GM12878 (cell line): ENCODE measurements at regions not wholly inside any gene's neighbourhood (a gene's known extent, or its start where the extent isn't known, plus 50 kb on each side); places are given as distances from the start of the nearest gene placed in this dataset.

Experiments used
- ATAC-seq: fragments of 200-7000 bp; cut with Tn5 transposase; 3 replicates; pipeline ENCODE4 v1.9.1; 2020; ENCODE audit warnings: mild to moderate bottlenecking, moderate library complexity
- BruUV-seq: library from RNA; stranded (reverse); fragments of 400-500 nt; replicated peaks from 2 replicates; lab custom pipeline; 2021; lab: Mats Ljungman, UMichigan
- CTCF ChIA-PET: fragments of 300-600 bp; sonication (Branson Sonifier 250); formaldehyde crosslinking; extraction: SDS; loops from one replicate; lab custom pipeline; 2021; ENCODE audit warnings: inconsistent platforms; lab: Yijun Ruan, JAX
- POLR2A ChIA-PET: fragments of 350-600 bp; formaldehyde crosslinking; extraction: SDS; loops from one replicate; lab custom pipeline; 2021; ENCODE audit warnings: inconsistent platforms; lab: Charles Lee
- RAD21 ChIA-PET: fragments of 300-600 bp; sonication (Branson Sonifier 250); formaldehyde crosslinking; loops from one replicate; lab custom pipeline; 2023; ENCODE audit warnings: antibody characterized with exemption; ENCODE audit not compliant: unreplicated experiment; lab: Charles Lee
- SMC1A ChIA-PET: fragments of 300-600 bp; sonication (Branson Sonifier 250); formaldehyde crosslinking; loops from one replicate; lab custom pipeline; 2023; ENCODE audit not compliant: unreplicated experiment, uncharacterized antibody; lab: Charles Lee
- DNase-seq: peaks from one replicate; pipeline ENCODE4 v3.0.0-alpha.2; 2011; ENCODE audit warnings: low read depth, low spot score
- FAIRE-seq: peaks from 3 replicates; lab custom pipeline; 2011; peaks lifted over from hg19 to GRCh38; lab: Jason Lieb, UNC
- H2AFZ ChIP-seq: 2 replicates; pipeline ENCODE4 v1.6.0; 2011; ENCODE audit warnings: low read depth, low read length, control low read depth; ENCODE audit not compliant: control insufficient read depth
- H3K27ac ChIP-seq: 2 replicates; pipeline ENCODE4 v1.5.1; 2011; ENCODE audit warnings: control low read depth; ENCODE audit not compliant: control insufficient read depth, insufficient read depth
- H3K27me3 ChIP-seq, 2 experiments: replicated peaks in 1 of 2; 2 replicates each; pipeline versions ENCODE4 v1.6.0 to v1.6.1; 2011; ENCODE audit warnings: low read length in 1 of 2; ENCODE audit not compliant: control insufficient read depth in 2 of 2, insufficient read depth in 2 of 2
- H3K36me3 ChIP-seq, 2 experiments: 2 replicates each; pipeline ENCODE4 v1.5.1; 2011; ENCODE audit warnings: low read length in 1 of 2; ENCODE audit not compliant: control insufficient read depth in 2 of 2, insufficient read depth in 2 of 2
- H3K4me1 ChIP-seq: 2 replicates; pipeline ENCODE4 v1.6.1; 2011; ENCODE audit warnings: mild to moderate bottlenecking, low read length, moderate library complexity, mixed read lengths; ENCODE audit not compliant: control insufficient read depth, insufficient read depth
- H3K4me2 ChIP-seq: 2 replicates; pipeline ENCODE4 v1.6.0; 2011; ENCODE audit warnings: control low read depth; ENCODE audit not compliant: control insufficient read depth, insufficient read depth
- H3K4me3 ChIP-seq: fragments of 200-600 bp; sonication (generic); 2 replicates; pipeline ENCODE4 v1.5.1; 2016
- H3K79me2 ChIP-seq: 2 replicates; pipeline ENCODE4 v1.6.0; 2011; ENCODE audit warnings: low read length; ENCODE audit not compliant: control insufficient read depth, insufficient read depth
- H3K9ac ChIP-seq: 2 replicates; pipeline ENCODE4 v1.8.0; 2011; ENCODE audit warnings: low read length, control low read depth, mixed read lengths; ENCODE audit not compliant: control insufficient read depth, insufficient read depth
- H3K9me3 ChIP-seq: replicated peaks from 3 replicates; pipeline ENCODE4 v1.5.1; 2011; ENCODE audit warnings: mild to moderate bottlenecking, low read length; ENCODE audit not compliant: control insufficient read depth, insufficient read depth
- H4K20me1 ChIP-seq: 2 replicates; pipeline ENCODE4 v1.6.0; 2011; ENCODE audit not compliant: control insufficient read depth, insufficient read depth
- BRCA1 ChIP-seq: IDR thresholded peaks from 2 replicates; pipeline ENCODE4 v1.6.1; 2011; ENCODE audit warnings: low read depth, low read length, improper control_type of control experiment
- E2F4 ChIP-seq: IDR thresholded peaks from 2 replicates; pipeline ENCODE4 v1.6.1; 2012; ENCODE audit warnings: low read depth, low read length, improper control_type of control experiment
- ESRRA ChIP-seq: IDR thresholded peaks from 2 replicates; pipeline ENCODE4 v1.6.1; 2012; ENCODE audit warnings: mild to moderate bottlenecking, low read length, improper control_type of control experiment
- FOS ChIP-seq: IDR thresholded peaks from 3 replicates; pipeline ENCODE4 v1.6.1; 2011; ENCODE audit warnings: borderline replicate concordance; ENCODE audit not compliant: insufficient read length; ENCODE audit errors: extremely low read depth
- FOXK2 ChIP-seq: fragments of 450-650 bp; IDR thresholded peaks from 2 replicates; pipeline ENCODE4 v1.6.1; 2017; ENCODE audit warnings: mild to moderate bottlenecking, moderate library complexity
- HCFC1 ChIP-seq: fragments of 150-350 bp; IDR thresholded peaks from 2 replicates; pipeline ENCODE4 v1.6.1; 2014; ENCODE audit warnings: low read length
- KAT2A ChIP-seq: conservative IDR thresholded peaks from 2 replicates; pipeline ENCODE4 v1.6.1; 2011; ENCODE audit warnings: low read depth, low read length; ENCODE audit not compliant: control insufficient read depth
- RAD21 ChIP-seq: IDR thresholded peaks from 2 replicates; pipeline ENCODE4 v1.6.1; 2011; ENCODE audit warnings: mild to moderate bottlenecking, low read depth, low read length, moderate library complexity; ENCODE audit not compliant: insufficient read depth
- SMC3 ChIP-seq: IDR thresholded peaks from 2 replicates; pipeline ENCODE4 v1.6.1; 2011; ENCODE audit warnings: low read length, improper control_type of control experiment, borderline replicate concordance
- SREBF1 ChIP-seq: IDR thresholded peaks from 2 replicates; pipeline ENCODE4 v1.6.1; 2012; ENCODE audit warnings: mild to moderate bottlenecking, low read length
- STAT1 ChIP-seq: fragments of 450-650 bp; conservative IDR thresholded peaks from 2 replicates; pipeline ENCODE4 v1.6.1; 2014; ENCODE audit warnings: antibody characterized with exemption, mild to moderate bottlenecking
- ZNF24 ChIP-seq: fragments of 450-650 bp; IDR thresholded peaks from 2 replicates; pipeline ENCODE4 v1.6.1; 2017; ENCODE audit warnings: antibody characterized with exemption, mild to moderate bottlenecking
- ZSCAN29 ChIP-seq: fragments of 450-650 bp; IDR thresholded peaks from 2 replicates; pipeline ENCODE4 v1.6.1; 2017; ENCODE audit warnings: mild to moderate bottlenecking, moderate library complexity
- WGBS: methylation state at CpG from one replicate; pipeline ENCODE4 v1.1.6; 2016; ENCODE audit warnings: low lambda C conversion rate; ENCODE audit not compliant: insufficient replicate concordance, insufficient coverage; ENCODE audit errors: missing lambda C conversion rate; 5-methylcytosine and 5-hydroxymethylcytosine counted together
- in situ Hi-C: fragments of 300-500 bp; cut with MboI; formaldehyde crosslinking; loops from 9 replicates; pipeline ENCODE4 v1.14.3; 2018; ENCODE audit warnings: mixed read lengths
- intact Hi-C: fragments of 100-400 bp; cut with micrococcal nuclease; formaldehyde crosslinking; loops from one replicate; pipeline ENCODE4 v1.14.2; 2022; ENCODE audit not compliant: unreplicated experiment
- TF ChIP-seq, protein P1 (sequence below): fragments of 450-650 bp; conservative IDR thresholded peaks from 2 replicates; pipeline ENCODE4 v1.6.1; 2017; ENCODE audit warnings: mild to moderate bottlenecking, moderate library complexity
- TF ChIP-seq, protein P2 (sequence below): fragments of 450-650 bp; IDR thresholded peaks from 2 replicates; pipeline ENCODE4 v1.6.1; 2016; ENCODE audit warnings: mild to moderate bottlenecking
- TF ChIP-seq, protein P3 (sequence below): IDR thresholded peaks from 2 replicates; pipeline ENCODE4 v1.6.1; 2012; ENCODE audit warnings: low read depth, low read length, improper control_type of control experiment
- TF ChIP-seq, protein P4 (sequence below): IDR thresholded peaks from 2 replicates; pipeline ENCODE4 v1.6.1; 2011; ENCODE audit warnings: borderline replicate concordance, low read depth, mild to moderate bottlenecking, moderate library complexity, mixed read lengths, low read length; ENCODE audit not compliant: insufficient read depth; ENCODE audit errors: extremely low read length

DNA sequence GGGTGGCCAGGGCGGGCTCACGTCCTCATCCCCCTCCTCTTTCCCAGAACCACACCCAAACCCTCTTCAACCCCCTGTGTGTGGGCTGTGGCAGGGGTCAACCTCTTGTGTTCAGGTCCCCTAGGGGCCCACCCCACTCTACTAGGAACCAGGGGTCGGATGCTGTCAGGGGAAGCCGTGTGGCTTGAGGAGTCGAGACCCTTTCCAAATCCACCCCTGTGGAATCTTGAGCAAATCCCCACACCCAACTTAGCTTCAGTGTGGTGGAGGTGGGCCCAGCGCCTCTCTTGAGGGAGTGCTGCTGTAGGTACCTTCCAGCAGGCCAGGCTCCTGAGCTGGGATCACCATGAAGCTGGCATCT lies 121.5 kb downstream of the MRM1 start:
- H3K36me3 ChIP-seq: no peaks in the 10 kb centered on the region
- peaks cover 14% of the 10 kb centered on the region for H3K4me1 ChIP-seq
- H3K27ac ChIP-seq: no peak overlapping the region
- WGBS: 63% methylated on average over 6 of the region's 6 CpGs
- FAIRE-seq (no peak), DNase-seq (no peak), ATAC-seq (no peak)
- in situ Hi-C loops: no loop called here
- ChIA-PET RAD21 (interaction anchor here (1.4 kb wide), 1 partner anchor 94 kb away, joined by 3 read pairs; no protein-coding TSS in a partner anchor), CTCF (interaction anchor here (0.8 to 1.1 kb wide), 2 partner anchors 16 to 18 kb away, joined by 3 to 4 read pairs; no protein-coding TSS in a partner anchor), POLR2A (no interaction called here), SMC1A (interaction anchor here (1.1 kb wide), 1 partner anchor 122 kb away, joined by 3 read pairs; the partner anchor contains the start of gene MRM1)
- peaks cover 2 to 8% of the 10 kb centered on the region in 2 experiments; a peak in 3 of 4 replicates for H3K27me3 ChIP-seq
- H3K9ac ChIP-seq: no peak overlapping the region; the same call in 1 of the 2 replicates
- H3K4me2 ChIP-seq: peak overlapping the region; percentile 98
- H2AFZ ChIP-seq: peak overlapping the region; percentile 94
- H3K79me2 ChIP-seq: no peaks in the 10 kb centered on the region
- H3K9me3 ChIP-seq: no peaks in the 10 kb centered on the region; the same call in 2 of the 3 replicates
- peak overlapping the region; percentile 65; the same call in 1 of the 2 replicates for H3K4me3 ChIP-seq
- intact Hi-C loops: no loop called here
- no peaks in the 10 kb centered on the region for H4K20me1 ChIP-seq
- no TSS peak for BruUV-seq
- TF ChIP-seq, protein P1, sequence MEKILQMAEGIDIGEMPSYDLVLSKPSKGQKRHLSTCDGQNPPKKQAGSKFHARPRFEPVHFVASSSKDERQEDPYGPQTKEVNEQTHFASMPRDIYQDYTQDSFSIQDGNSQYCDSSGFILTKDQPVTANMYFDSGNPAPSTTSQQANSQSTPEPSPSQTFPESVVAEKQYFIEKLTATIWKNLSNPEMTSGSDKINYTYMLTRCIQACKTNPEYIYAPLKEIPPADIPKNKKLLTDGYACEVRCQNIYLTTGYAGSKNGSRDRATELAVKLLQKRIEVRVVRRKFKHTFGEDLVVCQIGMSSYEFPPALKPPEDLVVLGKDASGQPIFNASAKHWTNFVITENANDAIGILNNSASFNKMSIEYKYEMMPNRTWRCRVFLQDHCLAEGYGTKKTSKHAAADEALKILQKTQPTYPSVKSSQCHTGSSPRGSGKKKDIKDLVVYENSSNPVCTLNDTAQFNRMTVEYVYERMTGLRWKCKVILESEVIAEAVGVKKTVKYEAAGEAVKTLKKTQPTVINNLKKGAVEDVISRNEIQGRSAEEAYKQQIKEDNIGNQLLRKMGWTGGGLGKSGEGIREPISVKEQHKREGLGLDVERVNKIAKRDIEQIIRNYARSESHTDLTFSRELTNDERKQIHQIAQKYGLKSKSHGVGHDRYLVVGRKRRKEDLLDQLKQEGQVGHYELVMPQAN: no peak
- no peak for TF ChIP-seq ESRRA
- no peak for TF ChIP-seq ZSCAN29
- no peak for TF ChIP-seq FOXK2
- TF ChIP-seq, protein P2, sequence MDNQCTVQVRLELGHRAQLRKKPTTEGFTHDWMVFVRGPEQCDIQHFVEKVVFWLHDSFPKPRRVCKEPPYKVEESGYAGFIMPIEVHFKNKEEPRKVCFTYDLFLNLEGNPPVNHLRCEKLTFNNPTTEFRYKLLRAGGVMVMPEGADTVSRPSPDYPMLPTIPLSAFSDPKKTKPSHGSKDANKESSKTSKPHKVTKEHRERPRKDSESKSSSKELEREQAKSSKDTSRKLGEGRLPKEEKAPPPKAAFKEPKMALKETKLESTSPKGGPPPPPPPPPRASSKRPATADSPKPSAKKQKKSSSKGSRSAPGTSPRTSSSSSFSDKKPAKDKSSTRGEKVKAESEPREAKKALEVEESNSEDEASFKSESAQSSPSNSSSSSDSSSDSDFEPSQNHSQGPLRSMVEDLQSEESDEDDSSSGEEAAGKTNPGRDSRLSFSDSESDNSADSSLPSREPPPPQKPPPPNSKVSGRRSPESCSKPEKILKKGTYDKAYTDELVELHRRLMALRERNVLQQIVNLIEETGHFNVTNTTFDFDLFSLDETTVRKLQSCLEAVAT: no peak
- no peak for TF ChIP-seq FOS
- no peak for TF ChIP-seq E2F4
- TF ChIP-seq HCFC1: no peak
- TF ChIP-seq, protein P3, sequence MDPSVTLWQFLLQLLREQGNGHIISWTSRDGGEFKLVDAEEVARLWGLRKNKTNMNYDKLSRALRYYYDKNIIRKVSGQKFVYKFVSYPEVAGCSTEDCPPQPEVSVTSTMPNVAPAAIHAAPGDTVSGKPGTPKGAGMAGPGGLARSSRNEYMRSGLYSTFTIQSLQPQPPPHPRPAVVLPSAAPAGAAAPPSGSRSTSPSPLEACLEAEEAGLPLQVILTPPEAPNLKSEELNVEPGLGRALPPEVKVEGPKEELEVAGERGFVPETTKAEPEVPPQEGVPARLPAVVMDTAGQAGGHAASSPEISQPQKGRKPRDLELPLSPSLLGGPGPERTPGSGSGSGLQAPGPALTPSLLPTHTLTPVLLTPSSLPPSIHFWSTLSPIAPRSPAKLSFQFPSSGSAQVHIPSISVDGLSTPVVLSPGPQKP: no peak
- TF ChIP-seq ZNF24: no peak
- TF ChIP-seq BRCA1: no peak
- TF ChIP-seq SMC3: no peak
- no peak for TF ChIP-seq STAT1
- TF ChIP-seq, protein P4, sequence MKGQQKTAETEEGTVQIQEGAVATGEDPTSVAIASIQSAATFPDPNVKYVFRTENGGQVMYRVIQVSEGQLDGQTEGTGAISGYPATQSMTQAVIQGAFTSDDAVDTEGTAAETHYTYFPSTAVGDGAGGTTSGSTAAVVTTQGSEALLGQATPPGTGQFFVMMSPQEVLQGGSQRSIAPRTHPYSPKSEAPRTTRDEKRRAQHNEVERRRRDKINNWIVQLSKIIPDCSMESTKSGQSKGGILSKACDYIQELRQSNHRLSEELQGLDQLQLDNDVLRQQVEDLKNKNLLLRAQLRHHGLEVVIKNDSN: no peak
- no peak for TF ChIP-seq RAD21
- no peak for TF ChIP-seq SREBF1
- TF ChIP-seq KAT2A: no peak
